Ovary (tissue), 7 donors: ENCODE measurements at regions not wholly inside any gene's neighbourhood (a gene's known extent, or its start where the extent isn't known, plus 50 kb on each side); places are given as distances from the start of the nearest gene placed in this dataset.

Experiments used
- DNase-seq, 5 donors: peaks; one replicate each; pipeline ENCODE4 v3.0.0-alpha.2; 2019 to 2020
- H3K27ac ChIP-seq, 2 donors: fragments of 200-600 bp; one replicate each; pipeline versions ENCODE4 v1.5.1 to v1.8.0; 2019 to 2022
- H3K27me3 ChIP-seq: fragments of 200-600 bp; one replicate; pipeline ENCODE4 v1.8.0; 2022
- H3K36me3 ChIP-seq: fragments of 200-600 bp; sonication (generic); one replicate; pipeline ENCODE4 v1.5.1; 2019
- H3K4me1 ChIP-seq: one replicate; pipeline ENCODE4 v1.8.1; 2013; ENCODE audit warnings: mild to moderate bottlenecking, moderate library complexity; ENCODE audit not compliant: insufficient read depth
- H3K4me3 ChIP-seq: fragments of 200-600 bp; sonication (generic); one replicate; pipeline ENCODE4 v1.5.1; 2017
- H3K9me3 ChIP-seq, 2 donors: fragments of 200-600 bp in 1 of 2; sonication (generic) in 1 of 2; one replicate each; pipeline versions ENCODE4 v1.5.1 to v1.8.1; 2013 to 2019; ENCODE audit warnings: mild to moderate bottlenecking in 1 of 2, moderate library complexity in 1 of 2
- CTCF ChIP-seq, 3 donors: fragments of 450-650 bp in 2 of 3; fragments of 200-600 bp in 1 of 3; IDR thresholded peaks; one replicate each; pipeline versions ENCODE4 v1.5.1 to v1.8.0; 2016 to 2022; ENCODE audit warnings: antibody characterized with exemption in 3 of 3, mild to moderate bottlenecking in 1 of 3
- EP300 ChIP-seq: sonication (generic); formaldehyde crosslinking; IDR thresholded peaks from one replicate; pipeline ENCODE4 v1.6.1; 2017; ENCODE audit warnings: antibody characterized with exemption
- POLR2A ChIP-seq: fragments of 450-650 bp; IDR thresholded peaks from one replicate; pipeline ENCODE4 v1.6.1; 2017; ENCODE audit warnings: antibody characterized with exemption, mild to moderate bottlenecking, moderate library complexity
- WGBS, 3 donors: extraction: QIAGEN DNeasy Blood & Tissue Kit in 1 of 3; methylation state at CpG; one replicate each; pipeline versions ENCODE4 v1.1.5 to v1.1.7; 2013 to 2017; 5-methylcytosine and 5-hydroxymethylcytosine counted together
- intact Hi-C, 4 donors: fragments of 100-400 bp; cut with DNase I; formaldehyde crosslinking; loops; one replicate each; pipeline versions ENCODE4 v1.11.0 to v1.15.1; 2022 to 2023
- donor health status: DM: no; HTN: no; CAD: no; lungs with moderate emphysema.
- donor health status: DM: no; HTN: no; CAD: no.
- donor health status: Bipolar disorder and iron deficiency.
- donor health status: DM: no; HTN: no; CAD: no.
- donor health status: DM: yes; HTN: yes; CAD: no.

- intact Hi-C loops: no loop called here
- no peak for DNase-seq
- H3K27me3 ChIP-seq: no peaks in the 10 kb centered on the region
- H3K4me3 ChIP-seq: no peak overlapping the region
- no peak overlapping the region for H3K27ac ChIP-seq
- peaks cover 0 to under 1% of the 10 kb centered on the region in 2 donors for H3K9me3 ChIP-seq
- no peaks in the 10 kb centered on the region for H3K36me3 ChIP-seq
- TF ChIP-seq CTCF (IDR thresholded peaks at IDR 0.05) (no peak), EP300 (no peak), POLR2A (no peak)
- no peaks in the 10 kb centered on the region for H3K4me1 ChIP-seq
Observed at GRCh38 chr1:58316141-58316540, 230.4 kb downstream of the OMA1 start.

- intact Hi-C loops: no loop called here
Observed at GRCh38 chr1:58312971-58313563, 233.5 kb downstream of the OMA1 start.

GRCh38 chr1:58312461-58312860, 234.1 kb downstream of the OMA1 start:
- DNase-seq: no peak
- Histone ChIP-seq H3K27me3 (no peaks in the 10 kb centered on the region), H3K9me3 (no peaks in the 10 kb centered on the region), H3K36me3 (no peaks in the 10 kb centered on the region), H3K4me1 (no peaks in the 10 kb centered on the region), H3K27ac (no peak overlapping the region), H3K4me3 (no peak overlapping the region)
- 84 to 86% (median 84%) methylated on average over 4 of the region's 4 CpGs for WGBS, 3 donors
- intact Hi-C loops: no loop called here
- TF ChIP-seq POLR2A (no peak), CTCF (IDR thresholded peaks at IDR 0.05) (no peak), EP300 (no peak)

More at GRCh38 chr1:58312971-58313563, 233.5 kb downstream of the OMA1 start:
- no peak overlapping the region for H3K27ac ChIP-seq
- H3K4me3 ChIP-seq: no peak overlapping the region
- no peaks in the 10 kb centered on the region for H3K4me1 ChIP-seq
- no peaks in the 10 kb centered on the region for H3K27me3 ChIP-seq
- no peaks in the 10 kb centered on the region for H3K9me3 ChIP-seq
- TF ChIP-seq CTCF (IDR thresholded peaks at IDR 0.05) (no peak), POLR2A (no peak), EP300 (no peak)
- no peak for DNase-seq
- no peaks in the 10 kb centered on the region for H3K36me3 ChIP-seq

GRCh38 chr1:58310881-58311280, 235.6 kb downstream of the OMA1 start:
- H3K36me3 ChIP-seq: no peaks in the 10 kb centered on the region
- no peak overlapping the region for H3K4me3 ChIP-seq
- TF ChIP-seq CTCF (IDR thresholded peaks at IDR 0.05): no peak
- no peak for TF ChIP-seq POLR2A
- no peak for TF ChIP-seq EP300
- H3K27ac ChIP-seq: no peak overlapping the region
- WGBS, 3 donors: 84 to 91% (median 88%) methylated on average over 1 of the region's 1 CpG
- intact Hi-C loops: no loop called here
- DNase-seq: no peak
- H3K27me3 ChIP-seq: no peaks in the 10 kb centered on the region
- no peaks in the 10 kb centered on the region for H3K9me3 ChIP-seq
- H3K4me1 ChIP-seq: no peaks in the 10 kb centered on the region
